ENCODE measurements at regions not wholly inside any gene's neighbourhood (a gene's known extent, or its start where the extent isn't known, plus 50 kb on each side); places are given as distances from the start of the nearest gene placed in this dataset.

GRCh38 chr1:82724246-82724645 is 923.5 kb downstream of the ADGRL2 start:
- no peak overlapping the region for H3K4me3 ChIP-seq
- TF ChIP-seq CTCF (IDR thresholded peaks at IDR 0.05; ENCODE audit: borderline replicate concordance), result no peak
- no peaks in the 10 kb centered on the region for H3K27me3 ChIP-seq (ENCODE audit: low read depth)
- no peak for DNase-seq
- no peaks in the 10 kb centered on the region for H3K36me3 ChIP-seq
- peaks cover 13% of the 10 kb centered on the region for H3K9me3 ChIP-seq (replicated peaks)
- intact Hi-C loops (cut with micrococcal nuclease), result no loop called here
- no peak overlapping the region for H3K27ac ChIP-seq (replicated peaks)
- no peaks in the 10 kb centered on the region for H3K4me1 ChIP-seq

- H3K9me3 ChIP-seq (replicated peaks), result peaks cover 10% of the 10 kb centered on the region
- H3K4me3 ChIP-seq, result no peak overlapping the region
- TF ChIP-seq CTCF (IDR thresholded peaks at IDR 0.05; ENCODE audit: borderline replicate concordance), result no peak
- H3K27me3 ChIP-seq (ENCODE audit: low read depth), result no peaks in the 10 kb centered on the region
- DNase-seq, result no peak
- no peak overlapping the region for H3K27ac ChIP-seq (replicated peaks)
- intact Hi-C loops (cut with micrococcal nuclease), result no loop called here
- no peaks in the 10 kb centered on the region for H3K4me1 ChIP-seq
- no peaks in the 10 kb centered on the region for H3K36me3 ChIP-seq
Observed at GRCh38 chr1:82722608-82723007, 921.9 kb downstream of the ADGRL2 start.

GRCh38 chr1:82721702-82722101 is 921.0 kb downstream of the ADGRL2 start:
- no peak for DNase-seq
- Histone ChIP-seq H3K4me1 (no peaks in the 10 kb centered on the region), H3K36me3 (no peaks in the 10 kb centered on the region), H3K27me3 (ENCODE audit: low read depth) (no peaks in the 10 kb centered on the region), H3K27ac (replicated peaks) (no peak overlapping the region), H3K9me3 (replicated peaks) (peaks cover 10% of the 10 kb centered on the region), H3K4me3 (no peak overlapping the region)
- intact Hi-C loops (cut with micrococcal nuclease), result no loop called here
- no peak for TF ChIP-seq CTCF (IDR thresholded peaks at IDR 0.05; ENCODE audit: borderline replicate concordance)

GRCh38 chr1:82718719-82719419 is 918.1 kb downstream of the ADGRL2 start:
- H3K9me3 ChIP-seq (replicated peaks), result peaks cover 17% of the 10 kb centered on the region
- TF ChIP-seq CTCF (IDR thresholded peaks at IDR 0.05; ENCODE audit: borderline replicate concordance), result no peak
- no peaks in the 10 kb centered on the region for H3K27me3 ChIP-seq (ENCODE audit: low read depth)
- no peak overlapping the region for H3K4me3 ChIP-seq
- intact Hi-C loops (cut with micrococcal nuclease), result no loop called here
- no peaks in the 10 kb centered on the region for H3K36me3 ChIP-seq
- no peak for DNase-seq
- no peak overlapping the region for H3K27ac ChIP-seq (replicated peaks)
- H3K4me1 ChIP-seq, result no peaks in the 10 kb centered on the region

- no peak overlapping the region for H3K4me3 ChIP-seq
- H3K27me3 ChIP-seq (ENCODE audit: low read depth), result no peaks in the 10 kb centered on the region
- no peak overlapping the region for H3K27ac ChIP-seq (replicated peaks)
- no peaks in the 10 kb centered on the region for H3K36me3 ChIP-seq
- H3K9me3 ChIP-seq (replicated peaks), result peaks cover 21% of the 10 kb centered on the region
- intact Hi-C loops (cut with micrococcal nuclease), result no loop called here
- TF ChIP-seq CTCF (IDR thresholded peaks at IDR 0.05; ENCODE audit: borderline replicate concordance), result no peak
- H3K4me1 ChIP-seq, result peaks cover 3% of the 10 kb centered on the region
- DNase-seq, result no peak
Observed at GRCh38 chr1:82710091-82710490, 909.4 kb downstream of the ADGRL2 start.

All from left ventricle myocardium inferior (tissue), 1 donor.